ENCODE measurements at regions not wholly inside any gene's neighbourhood (a gene's known extent, or its start where the extent isn't known, plus 50 kb on each side); places are given as distances from the start of the nearest gene placed in this dataset.

DNA sequence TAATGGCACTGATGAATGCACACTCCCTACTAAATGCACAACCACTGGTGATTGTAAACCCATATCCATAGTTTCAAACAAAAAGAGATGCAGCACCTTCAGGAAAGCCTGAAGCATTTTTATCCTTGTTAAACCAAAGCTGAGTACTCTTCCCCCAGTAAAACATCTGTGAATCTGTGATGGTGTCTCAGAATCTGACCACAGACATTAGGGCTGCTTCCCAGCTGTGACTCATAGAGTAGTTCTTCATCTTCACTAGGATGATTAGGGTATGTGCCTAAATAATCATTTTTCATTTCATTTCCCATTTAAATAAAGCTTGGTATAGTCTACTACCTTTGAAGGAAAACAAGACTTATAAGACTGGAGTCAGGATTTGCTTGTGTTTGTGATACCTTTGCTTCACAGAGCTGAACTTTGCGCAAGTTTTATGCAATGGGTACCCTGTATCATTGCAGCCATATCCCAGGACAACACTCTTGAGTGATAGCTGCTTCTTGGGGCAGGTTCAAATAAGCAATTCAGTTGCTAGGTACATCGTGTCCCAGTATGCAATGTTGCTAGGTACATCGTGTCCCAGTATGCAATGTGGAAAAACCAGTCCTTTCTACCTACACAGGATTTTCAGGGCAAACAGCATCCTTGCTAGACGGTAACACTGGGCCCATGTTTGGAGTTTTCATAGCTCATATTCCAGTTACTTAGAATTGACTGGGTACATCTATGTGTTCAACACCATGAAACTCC, 277.1 kb downstream of the IRS2 start:
- Histone ChIP-seq H3K27me3 (no peaks in the 10 kb centered on the region), H3K36me3 (no peaks in the 10 kb centered on the region), H3K4me3 (ENCODE audit: low read depth in 1 of 2, low read length in 1 of 2) (no peak overlapping the region), H3K4me1 (ENCODE audit: control insufficient read depth in 1 of 2, insufficient read depth in 1 of 2, low read depth in 1 of 2, low read length in 1 of 2) (peaks cover 15 to 17% of the 10 kb centered on the region in 2 experiments), H3K9me3 (no peaks in the 10 kb centered on the region), H3K27ac (no peak overlapping the region)
- no peak for TF ChIP-seq CTCF (IDR thresholded peaks at IDR 0.05)

GRCh38 chr13:109500146-109500773, 286.1 kb downstream of the IRS2 start:
- H3K4me3 ChIP-seq (ENCODE audit: low read depth in 1 of 2, low read length in 1 of 2), result no peak overlapping the region
- no peaks in the 10 kb centered on the region for H3K36me3 ChIP-seq
- TF ChIP-seq CTCF (IDR thresholded peaks at IDR 0.05), result no peak
- no peaks in the 10 kb centered on the region for H3K4me1 ChIP-seq (ENCODE audit: control insufficient read depth in 1 of 2, insufficient read depth in 1 of 2, low read depth in 1 of 2, low read length in 1 of 2)
- no peaks in the 10 kb centered on the region for H3K9me3 ChIP-seq
- H3K27me3 ChIP-seq, result no peaks in the 10 kb centered on the region
- H3K27ac ChIP-seq, result no peak overlapping the region

GRCh38 chr13:109497917-109498316, 288.5 kb downstream of the IRS2 start:
- H3K36me3 ChIP-seq, result no peaks in the 10 kb centered on the region
- no peak overlapping the region for H3K4me3 ChIP-seq (ENCODE audit: low read depth in 1 of 2, low read length in 1 of 2)
- H3K27me3 ChIP-seq, result no peaks in the 10 kb centered on the region
- no peak overlapping the region for H3K27ac ChIP-seq
- TF ChIP-seq CTCF (IDR thresholded peaks at IDR 0.05), result no peak
- H3K4me1 ChIP-seq (ENCODE audit: control insufficient read depth in 1 of 2, insufficient read depth in 1 of 2, low read depth in 1 of 2, low read length in 1 of 2), result no peaks in the 10 kb centered on the region
- no peaks in the 10 kb centered on the region for H3K9me3 ChIP-seq

- Histone ChIP-seq H3K36me3 (no peaks in the 10 kb centered on the region), H3K4me3 (ENCODE audit: low read depth in 1 of 2, low read length in 1 of 2) (no peak overlapping the region), H3K27me3 (no peaks in the 10 kb centered on the region), H3K4me1 (ENCODE audit: control insufficient read depth in 1 of 2, insufficient read depth in 1 of 2, low read depth in 1 of 2, low read length in 1 of 2) (no peaks in the 10 kb centered on the region), H3K9me3 (no peaks in the 10 kb centered on the region), H3K27ac (no peak overlapping the region)
- TF ChIP-seq CTCF (IDR thresholded peaks at IDR 0.05), result no peak
Measured at GRCh38 chr13:109496216-109496615, 290.2 kb downstream of the IRS2 start.

GRCh38 chr13:109494925-109495369, 291.4 kb downstream of the IRS2 start:
- Histone ChIP-seq H3K36me3 (no peaks in the 10 kb centered on the region), H3K27me3 (no peaks in the 10 kb centered on the region), H3K9me3 (no peaks in the 10 kb centered on the region), H3K4me3 (ENCODE audit: low read depth in 1 of 2, low read length in 1 of 2) (no peak overlapping the region), H3K4me1 (ENCODE audit: control insufficient read depth in 1 of 2, insufficient read depth in 1 of 2, low read depth in 1 of 2, low read length in 1 of 2) (no peaks in the 10 kb centered on the region), H3K27ac (no peak overlapping the region)
- no peak for TF ChIP-seq CTCF (IDR thresholded peaks at IDR 0.05)

All from neutrophil (primary cell).